HepG2 (cell line): ENCODE measurements at regions not wholly inside any gene's neighbourhood (a gene's known extent, or its start where the extent isn't known, plus 50 kb on each side); places are given as distances from the start of the nearest gene placed in this dataset.

Experiments
- ATAC-seq: fragments of 200-7000 bp; cut with Tn5 transposase; 3 replicates; pipeline ENCODE4 v1.9.1; 2020; ENCODE audit warnings: mild to moderate bottlenecking, moderate library complexity
- BruUV-seq: library from RNA; stranded (reverse); fragments of 400-500 nt; replicated peaks from 2 replicates; lab custom pipeline; 2021; lab: Mats Ljungman, UMichigan
- CTCF ChIA-PET: fragments of 300-600 bp; formaldehyde crosslinking; extraction: SDS; loops from one replicate; lab custom pipeline; 2021; ENCODE audit warnings: low total read pairs, inconsistent platforms, low intra/inter-chr PET ratio; lab: Yijun Ruan, JAX
- POLR2A ChIA-PET: fragments of 350-600 bp; sonication (Branson Sonifier 250); formaldehyde crosslinking; loops from one replicate; lab custom pipeline; 2020; ENCODE audit warnings: antibody characterized with exemption, inconsistent platforms; lab: Yijun Ruan, JAX
- DNase-seq: peaks from one replicate; pipeline ENCODE4 v3.0.0-alpha.2; 2015; ENCODE audit warnings: low spot score
- FAIRE-seq: peaks from 3 replicates; lab custom pipeline; 2011; peaks lifted over from hg19 to GRCh38; lab: Jason Lieb, UNC
- H2AFZ ChIP-seq: one replicate; pipeline ENCODE4 v1.6.1; 2011; ENCODE audit warnings: low read length, inconsistent platforms
- H3K27ac ChIP-seq: fragments of 300-600 bp; 3 replicates; pipeline ENCODE4 v1.8.0; 2011; ENCODE audit warnings: mixed run types, mild to moderate bottlenecking, mixed read lengths, low read length, inconsistent platforms; ENCODE audit not compliant: insufficient read depth; ENCODE audit errors: extremely low read length
- H3K27me3 ChIP-seq, 2 experiments: fragments of 200-600 bp in 1 of 2; 2 replicates in 1 of 2; 3 replicates in 1 of 2; pipeline versions ENCODE4 v1.6.0 to v1.8.0; 2011; ENCODE audit warnings: low read length in 2 of 2, mild to moderate bottlenecking in 2 of 2, moderate library complexity in 2 of 2, inconsistent platforms in 1 of 2; ENCODE audit not compliant: insufficient read depth in 2 of 2, control insufficient read depth in 1 of 2
- H3K36me3 ChIP-seq, 2 experiments: fragments of 200-600 bp in 1 of 2; replicated peaks in 1 of 2; 2 replicates in 1 of 2; 3 replicates in 1 of 2; pipeline versions ENCODE4 v1.5.1 to v1.8.0; 2011; ENCODE audit warnings: low read length in 2 of 2, inconsistent platforms in 1 of 2; ENCODE audit not compliant: insufficient read depth in 2 of 2, control insufficient read depth in 1 of 2
- H3K4me1 ChIP-seq: 2 replicates; pipeline ENCODE4 v1.5.1; 2012; ENCODE audit warnings: low read length, inconsistent platforms; ENCODE audit not compliant: insufficient read depth
- H3K4me2 ChIP-seq: 2 replicates; pipeline ENCODE4 v1.6.0; 2011; ENCODE audit warnings: low read depth, low read length, inconsistent platforms
- H3K4me3 ChIP-seq, 3 experiments: fragments of 200-600 bp in 1 of 3; sonication (generic), shearing (Covaris generic) in 1 of 3; replicated peaks in 1 of 3; 2 replicates each; pipeline ENCODE4 v1.5.1; 2011 to 2016; ENCODE audit warnings: low read length in 3 of 3, inconsistent platforms in 2 of 3, low read depth in 2 of 3, mild to moderate bottlenecking in 2 of 3, control low read depth in 1 of 3, mixed read lengths in 1 of 3; ENCODE audit not compliant: insufficient read depth in 1 of 3
- H3K79me2 ChIP-seq: one replicate; pipeline ENCODE4 v1.6.1; 2011; ENCODE audit warnings: low read length, inconsistent platforms; ENCODE audit not compliant: insufficient read depth
- H3K9ac ChIP-seq: 2 replicates; pipeline ENCODE4 v1.6.0; 2011; ENCODE audit warnings: mild to moderate bottlenecking, low read depth, low read length, inconsistent platforms; ENCODE audit not compliant: insufficient read depth
- H3K9me3 ChIP-seq: 2 replicates; pipeline ENCODE4 v1.5.1; 2012; ENCODE audit warnings: mild to moderate bottlenecking, low read length
- H4K20me1 ChIP-seq: 2 replicates; pipeline ENCODE4 v1.6.0; 2011; ENCODE audit warnings: inconsistent platforms, mild to moderate bottlenecking, low read length, moderate library complexity; ENCODE audit not compliant: insufficient read depth
- ARNT2 ChIP-seq: sonication (generic); formaldehyde crosslinking; IDR thresholded peaks from 2 replicates; pipeline ENCODE4 v1.8.0; 2022; ENCODE audit warnings: mild to moderate bottlenecking, low read depth, missing genetic modification reagents, moderate library complexity
- DDIT3 ChIP-seq: sonication (generic); formaldehyde crosslinking; IDR thresholded peaks from 2 replicates; pipeline ENCODE4 v1.4.0; 2020; ENCODE audit warnings: mild to moderate bottlenecking, missing genetic modification reagents
- ETV6 ChIP-seq: sonication (generic); formaldehyde crosslinking; conservative IDR thresholded peaks from 2 replicates; pipeline ENCODE4 v1.4.0; 2020; ENCODE audit warnings: missing genetic modification reagents
- FOXA3 ChIP-seq: IDR thresholded peaks from 2 replicates; pipeline ENCODE4 v1.6.1; 2016; ENCODE audit warnings: missing genetic modification reagents, missing compliant biosample characterization
- JARID2 ChIP-seq: sonication (generic); formaldehyde crosslinking; IDR thresholded peaks from 2 replicates; pipeline ENCODE4 v1.8.1; 2023; ENCODE audit warnings: missing genetic modification reagents, inconsistent platforms; ENCODE audit not compliant: insufficient replicate concordance
- NBN ChIP-seq: fragments of 450-650 bp; conservative IDR thresholded peaks from 2 replicates; pipeline ENCODE4 v1.6.1; 2017
- ZBED4 ChIP-seq: sonication (generic); formaldehyde crosslinking; IDR thresholded peaks from 2 replicates; pipeline ENCODE4 v1.4.0; 2020; ENCODE audit warnings: missing genetic modification reagents, borderline replicate concordance
- ZBTB43 ChIP-seq: sonication (generic); formaldehyde crosslinking; conservative IDR thresholded peaks from 2 replicates; pipeline ENCODE4 v1.4.0; 2020; ENCODE audit warnings: missing genetic modification reagents
- ZNF18 ChIP-seq: sonication (generic); formaldehyde crosslinking; IDR thresholded peaks from 2 replicates; pipeline ENCODE4 v1.8.0; 2022; ENCODE audit warnings: mild to moderate bottlenecking, missing genetic modification reagents; ENCODE audit not compliant: insufficient replicate concordance
- ZNF264 ChIP-seq: sonication (generic); formaldehyde crosslinking; IDR thresholded peaks from 2 replicates; pipeline ENCODE4 v1.4.0; 2020; ENCODE audit warnings: missing genetic modification reagents
- in situ Hi-C: cut with HindIII; loops from 2 replicates; pipeline ENCODE4 v1.10.0; 2017; ENCODE audit warnings: low pct_unique_long_range_greater_than_20kb; ENCODE audit not compliant: extremely low pct_ligation_motif_present
- intact Hi-C: fragments of 100-400 bp; cut with micrococcal nuclease; formaldehyde crosslinking; loops from one replicate; pipeline ENCODE4 v1.10.0; 2022; ENCODE audit not compliant: unreplicated experiment
- TF ChIP-seq, protein P1 (sequence below): sonication (generic); formaldehyde crosslinking; IDR thresholded peaks from 2 replicates; pipeline ENCODE4 v1.4.0; 2020; ENCODE audit warnings: missing genetic modification reagents

- no peak overlapping the region for H3K4me3 ChIP-seq
- H3K27me3 ChIP-seq, result no peaks in the 10 kb centered on the region
- no peak for TF ChIP-seq ARNT2
- TF ChIP-seq FOXA3, result no peak
- TF ChIP-seq DDIT3 (CRISPR knock-in tag), result no peak
- TF ChIP-seq ZBTB43 (CRISPR knock-in tag), result no peak
- TF ChIP-seq ZNF18 (CRISPR knock-in tag), result no peak
- TF ChIP-seq ZNF264 (CRISPR knock-in tag), result no peak
- no peak for TF ChIP-seq ZBED4
- no peak for TF ChIP-seq ETV6 (CRISPR knock-in tag)
- TF ChIP-seq NBN, result no peak
- TF ChIP-seq, protein P1, sequence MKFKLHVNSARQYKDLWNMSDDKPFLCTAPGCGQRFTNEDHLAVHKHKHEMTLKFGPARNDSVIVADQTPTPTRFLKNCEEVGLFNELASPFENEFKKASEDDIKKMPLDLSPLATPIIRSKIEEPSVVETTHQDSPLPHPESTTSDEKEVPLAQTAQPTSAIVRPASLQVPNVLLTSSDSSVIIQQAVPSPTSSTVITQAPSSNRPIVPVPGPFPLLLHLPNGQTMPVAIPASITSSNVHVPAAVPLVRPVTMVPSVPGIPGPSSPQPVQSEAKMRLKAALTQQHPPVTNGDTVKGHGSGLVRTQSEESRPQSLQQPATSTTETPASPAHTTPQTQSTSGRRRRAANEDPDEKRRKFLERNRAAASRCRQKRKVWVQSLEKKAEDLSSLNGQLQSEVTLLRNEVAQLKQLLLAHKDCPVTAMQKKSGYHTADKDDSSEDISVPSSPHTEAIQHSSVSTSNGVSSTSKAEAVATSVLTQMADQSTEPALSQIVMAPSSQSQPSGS (CRISPR knock-in tag), result no peak
- no peak for TF ChIP-seq JARID2 (CRISPR knock-in tag)
- FAIRE-seq (no peak), DNase-seq (no peak), ATAC-seq (no peak)
- H3K27ac ChIP-seq, result no peak overlapping the region
- intact Hi-C loops (loop anchor here (2.0 kb wide), 1 partner anchor 25 kb away; no protein-coding TSS in a partner anchor), in situ Hi-C loops (no loop called here)
- no peaks in the 10 kb centered on the region for H4K20me1 ChIP-seq
- H3K36me3 ChIP-seq, result no peaks in the 10 kb centered on the region
- H3K79me2 ChIP-seq, result no peaks in the 10 kb centered on the region
- no peak overlapping the region for H3K9ac ChIP-seq
- BruUV-seq, result no TSS peak
- ChIA-PET CTCF (no interaction called here), POLR2A (no interaction called here)
- no peak overlapping the region for H3K4me2 ChIP-seq
- H3K4me1 ChIP-seq, result peaks cover 23% of the 10 kb centered on the region
- no peaks in the 10 kb centered on the region for H3K9me3 ChIP-seq
- H2AFZ ChIP-seq, result no peak overlapping the region
Observed at GRCh38 chr10:55063811-55064210, 262.8 kb upstream of the PCDH15 start.
